RWPE2 (cell line): ENCODE measurements at regions not wholly inside any gene's neighbourhood (a gene's known extent, or its start where the extent isn't known, plus 50 kb on each side); places are given as distances from the start of the nearest gene placed in this dataset.

Source experiments
- ATAC-seq: fragments of 200-7000 bp; cut with Tn5 transposase; 3 replicates; pipeline ENCODE4 v1.9.1; 2021; ENCODE audit warnings: low read depth
- DNase-seq: peaks from one replicate; pipeline ENCODE4 v3.0.0-alpha.2; 2020; ENCODE audit warnings: low spot score
- H3K27ac ChIP-seq: fragments of 450-650 bp; 2 replicates; pipeline ENCODE4 v1.5.1; 2017; ENCODE audit warnings: mild to moderate bottlenecking; ENCODE audit not compliant: poor library complexity, severe bottlenecking
- H3K27me3 ChIP-seq: fragments of 250-450 bp; sonication (Bioruptor Pico); 2 replicates; pipeline ENCODE4 v1.5.1; 2021; ENCODE audit warnings: mild to moderate bottlenecking, moderate library complexity; ENCODE audit not compliant: insufficient read depth, poor library complexity, severe bottlenecking
- H3K36me3 ChIP-seq: fragments of 250-450 bp; sonication (Bioruptor Pico); 2 replicates; pipeline ENCODE4 v1.5.1; 2020; ENCODE audit warnings: low read depth, mild to moderate bottlenecking, moderate library complexity
- H3K4me1 ChIP-seq: fragments of 250-450 bp; sonication (Bioruptor Pico); 2 replicates; pipeline ENCODE4 v1.5.1; 2021; ENCODE audit warnings: mild to moderate bottlenecking, moderate library complexity; ENCODE audit not compliant: insufficient read depth, poor library complexity, severe bottlenecking
- H3K4me3 ChIP-seq: fragments of 250-450 bp; sonication (Bioruptor Pico); 2 replicates; pipeline ENCODE4 v1.5.1; 2021; ENCODE audit warnings: mild to moderate bottlenecking, moderate library complexity; ENCODE audit not compliant: severe bottlenecking
- H3K9me3 ChIP-seq: fragments of 250-450 bp; sonication (Bioruptor Pico); 2 replicates; pipeline ENCODE4 v1.5.1; 2021; ENCODE audit warnings: mild to moderate bottlenecking, moderate library complexity; ENCODE audit not compliant: severe bottlenecking
- TF ChIP-seq, protein P1 (sequence below): fragments of 450-650 bp; IDR thresholded peaks from one replicate; pipeline ENCODE4 v1.5.1; 2017; ENCODE audit warnings: mild to moderate bottlenecking, moderate library complexity; ENCODE audit not compliant: poor library complexity, severe bottlenecking

DNA sequence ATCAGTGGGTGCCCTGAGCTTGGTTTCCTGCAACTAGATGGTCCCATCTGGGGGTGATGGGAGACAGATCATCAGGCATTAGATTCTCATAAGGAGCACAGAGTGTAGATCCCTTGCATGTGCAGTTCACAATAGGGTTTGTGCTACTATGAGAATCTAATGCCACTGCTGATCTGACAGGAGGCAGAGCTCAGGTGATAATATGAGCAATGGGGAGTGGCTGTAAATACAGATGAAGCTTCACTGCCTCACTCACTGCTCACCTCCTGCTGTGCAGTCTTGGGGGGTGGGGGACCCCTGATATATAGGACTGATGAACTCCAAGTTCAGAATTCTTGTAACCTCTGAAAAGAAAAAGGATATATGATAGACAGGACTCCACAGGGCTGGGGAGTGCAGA is 108.0 kb downstream of the RIN2 start:
- ATAC-seq (no peak), DNase-seq (no peak)
- Histone ChIP-seq H3K36me3 (no peaks in the 10 kb centered on the region), H3K27me3 (no peaks in the 10 kb centered on the region), H3K9me3 (no peaks in the 10 kb centered on the region), H3K4me1 (peaks cover 7% of the 10 kb centered on the region), H3K4me3 (no peak overlapping the region), H3K27ac (no peak overlapping the region)
- TF ChIP-seq, protein P1, sequence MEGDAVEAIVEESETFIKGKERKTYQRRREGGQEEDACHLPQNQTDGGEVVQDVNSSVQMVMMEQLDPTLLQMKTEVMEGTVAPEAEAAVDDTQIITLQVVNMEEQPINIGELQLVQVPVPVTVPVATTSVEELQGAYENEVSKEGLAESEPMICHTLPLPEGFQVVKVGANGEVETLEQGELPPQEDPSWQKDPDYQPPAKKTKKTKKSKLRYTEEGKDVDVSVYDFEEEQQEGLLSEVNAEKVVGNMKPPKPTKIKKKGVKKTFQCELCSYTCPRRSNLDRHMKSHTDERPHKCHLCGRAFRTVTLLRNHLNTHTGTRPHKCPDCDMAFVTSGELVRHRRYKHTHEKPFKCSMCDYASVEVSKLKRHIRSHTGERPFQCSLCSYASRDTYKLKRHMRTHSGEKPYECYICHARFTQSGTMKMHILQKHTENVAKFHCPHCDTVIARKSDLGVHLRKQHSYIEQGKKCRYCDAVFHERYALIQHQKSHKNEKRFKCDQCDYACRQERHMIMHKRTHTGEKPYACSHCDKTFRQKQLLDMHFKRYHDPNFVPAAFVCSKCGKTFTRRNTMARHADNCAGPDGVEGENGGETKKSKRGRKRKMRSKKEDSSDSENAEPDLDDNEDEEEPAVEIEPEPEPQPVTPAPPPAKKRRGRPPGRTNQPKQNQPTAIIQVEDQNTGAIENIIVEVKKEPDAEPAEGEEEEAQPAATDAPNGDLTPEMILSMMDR = no peak

DNA sequence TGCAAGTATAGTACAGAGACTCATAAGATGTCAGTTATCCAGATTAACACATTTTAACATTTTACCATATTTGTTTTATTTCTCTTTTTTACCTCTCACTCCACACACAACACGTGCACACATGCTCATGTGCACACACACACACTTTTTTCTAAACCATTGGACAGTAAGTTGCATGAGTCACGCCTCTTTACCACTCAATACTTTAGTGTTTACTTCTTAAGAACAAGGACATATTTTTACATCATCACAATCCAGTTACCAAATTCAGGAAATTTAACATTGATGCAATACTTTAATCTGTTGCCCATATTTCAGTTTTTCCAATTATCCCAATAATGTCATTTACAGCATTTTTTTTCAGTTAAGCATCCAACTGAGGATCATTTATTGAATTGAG is 109.0 kb downstream of the RIN2 start:
- ATAC-seq = no peak
- no peak for DNase-seq
- Histone ChIP-seq H3K36me3 (no peaks in the 10 kb centered on the region), H3K27me3 (no peaks in the 10 kb centered on the region), H3K27ac (no peak overlapping the region), H3K4me3 (no peak overlapping the region), H3K9me3 (no peaks in the 10 kb centered on the region), H3K4me1 (peaks cover 7% of the 10 kb centered on the region)
- TF ChIP-seq, protein P1 = no peak

DNA sequence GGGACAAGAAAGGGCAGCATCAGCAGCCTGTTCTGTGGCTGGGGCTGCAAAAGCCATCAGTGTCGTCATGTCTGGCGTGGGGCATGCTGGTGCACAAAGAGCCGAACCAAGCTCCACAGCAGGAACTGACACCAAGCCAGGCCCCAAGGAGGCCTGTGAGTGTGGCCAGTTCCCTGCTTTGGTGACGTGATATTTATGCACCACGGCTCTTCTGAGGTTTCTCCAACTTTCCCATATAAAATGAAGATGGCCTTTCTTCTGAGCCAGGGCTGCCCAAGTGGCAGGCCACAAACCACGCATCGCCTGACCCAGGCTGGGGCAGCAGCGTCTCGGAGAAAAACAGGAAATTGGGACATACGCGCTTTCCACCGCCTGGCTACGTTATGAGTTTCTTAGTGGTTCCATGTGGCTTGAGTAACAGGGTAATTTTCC is 109.9 kb downstream of the RIN2 start:
- H3K4me3 ChIP-seq = no peak overlapping the region
- peaks cover 7% of the 10 kb centered on the region for H3K4me1 ChIP-seq
- no peaks in the 10 kb centered on the region for H3K36me3 ChIP-seq
- H3K9me3 ChIP-seq = no peaks in the 10 kb centered on the region
- TF ChIP-seq, protein P1 = no peak
- no peak overlapping the region for H3K27ac ChIP-seq
- no peaks in the 10 kb centered on the region for H3K27me3 ChIP-seq
- DNase-seq = no peak
- ATAC-seq = no peak

DNA sequence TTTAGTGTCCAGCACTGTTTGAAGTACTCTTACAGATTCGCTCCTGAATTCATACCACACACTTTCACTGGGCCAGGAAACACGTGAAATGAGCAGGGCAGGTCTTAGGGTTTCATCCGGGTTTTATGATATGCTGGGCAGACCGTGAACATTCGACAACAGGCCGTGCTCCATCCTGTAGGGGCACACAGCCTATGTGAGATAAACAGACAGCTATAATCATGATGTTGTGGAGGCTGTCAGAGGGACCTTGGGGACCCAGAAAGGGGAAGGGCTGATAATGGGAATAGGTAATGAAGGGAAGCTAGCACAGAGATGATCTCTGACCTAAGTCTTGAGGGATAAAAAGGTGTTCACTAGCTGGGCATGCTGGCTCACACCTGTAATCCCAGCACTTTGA is 110.4 kb downstream of the RIN2 start:
- no peaks in the 10 kb centered on the region for H3K27me3 ChIP-seq
- TF ChIP-seq, protein P1 = no peak
- H3K4me1 ChIP-seq = peaks cover 7% of the 10 kb centered on the region
- H3K36me3 ChIP-seq = no peaks in the 10 kb centered on the region
- no peak overlapping the region for H3K27ac ChIP-seq
- ATAC-seq (no peak), DNase-seq (no peak)
- H3K4me3 ChIP-seq = no peak overlapping the region
- H3K9me3 ChIP-seq = no peaks in the 10 kb centered on the region

DNA sequence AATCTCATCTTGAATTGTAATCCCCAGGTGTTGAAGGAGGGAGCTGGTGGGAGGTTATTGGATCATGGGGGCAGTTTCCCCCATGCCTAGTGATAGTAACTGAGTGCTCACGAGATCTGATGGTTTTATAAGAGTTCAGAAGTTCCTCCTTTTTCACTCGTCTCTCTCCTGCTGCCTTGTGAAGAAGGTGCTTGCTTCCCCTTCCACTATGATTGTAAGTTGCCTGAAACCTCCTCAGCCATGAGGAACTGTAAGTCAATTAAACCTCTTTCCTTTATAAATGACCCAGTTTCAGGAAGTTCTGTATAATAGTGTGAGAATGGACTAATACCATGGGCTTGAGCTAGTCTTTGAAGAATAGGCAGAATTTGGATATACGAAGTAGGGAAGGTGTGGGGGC is 113.9 kb downstream of the RIN2 start:
- DNase-seq (no peak), ATAC-seq (no peak)
- Histone ChIP-seq H3K4me1 (peaks cover 4% of the 10 kb centered on the region), H3K27ac (no peak overlapping the region), H3K36me3 (no peaks in the 10 kb centered on the region), H3K27me3 (no peaks in the 10 kb centered on the region), H3K9me3 (no peaks in the 10 kb centered on the region), H3K4me3 (no peak overlapping the region)
- TF ChIP-seq, protein P1 = no peak
